WERI-Rb-1 (cell line): ENCODE measurements at regions not wholly inside any gene's neighbourhood (a gene's known extent, or its start where the extent isn't known, plus 50 kb on each side); places are given as distances from the start of the nearest gene placed in this dataset.

Experiments
- DNase-seq: peaks from one replicate; pipeline ENCODE4 v3.0.0-alpha.2; 2020
- H3K27ac ChIP-seq: fragments of 250-450 bp; sonication (Bioruptor Pico); 2 replicates; pipeline ENCODE4 v1.5.1; 2020; ENCODE audit warnings: mild to moderate bottlenecking, moderate library complexity
- H3K27me3 ChIP-seq: fragments of 250-450 bp; sonication (Bioruptor Pico); 2 replicates; pipeline ENCODE4 v1.5.1; 2021; ENCODE audit warnings: mild to moderate bottlenecking, low read depth, moderate library complexity; ENCODE audit not compliant: insufficient read depth, severe bottlenecking
- H3K36me3 ChIP-seq: fragments of 250-450 bp; sonication (Bioruptor Pico); 2 replicates; pipeline ENCODE4 v1.5.1; 2020; ENCODE audit warnings: mild to moderate bottlenecking, moderate library complexity
- H3K4me3 ChIP-seq: 2 replicates; pipeline ENCODE4 v1.5.1; 2011; ENCODE audit warnings: low read depth, mild to moderate bottlenecking, control low read depth, low read length
- H3K9me3 ChIP-seq: fragments of 250-450 bp; sonication (Bioruptor Pico); 2 replicates; pipeline ENCODE4 v1.5.1; 2021; ENCODE audit warnings: mild to moderate bottlenecking, moderate library complexity; ENCODE audit not compliant: severe bottlenecking
- CTCF ChIP-seq: IDR thresholded peaks from 2 replicates; pipeline ENCODE4 v1.5.1; 2011; ENCODE audit warnings: low read depth, mild to moderate bottlenecking, control low read depth, inconsistent platforms, low read length

GRCh38 chr3:24622696-24623225 is 128.1 kb upstream of the THRB start:
- DNase-seq, result no peak
- Histone ChIP-seq H3K9me3 (no peaks in the 10 kb centered on the region), H3K27ac (no peak overlapping the region), H3K36me3 (no peaks in the 10 kb centered on the region), H3K4me3 (no peak overlapping the region), H3K27me3 (no peaks in the 10 kb centered on the region)
- no peak for TF ChIP-seq CTCF

DNA sequence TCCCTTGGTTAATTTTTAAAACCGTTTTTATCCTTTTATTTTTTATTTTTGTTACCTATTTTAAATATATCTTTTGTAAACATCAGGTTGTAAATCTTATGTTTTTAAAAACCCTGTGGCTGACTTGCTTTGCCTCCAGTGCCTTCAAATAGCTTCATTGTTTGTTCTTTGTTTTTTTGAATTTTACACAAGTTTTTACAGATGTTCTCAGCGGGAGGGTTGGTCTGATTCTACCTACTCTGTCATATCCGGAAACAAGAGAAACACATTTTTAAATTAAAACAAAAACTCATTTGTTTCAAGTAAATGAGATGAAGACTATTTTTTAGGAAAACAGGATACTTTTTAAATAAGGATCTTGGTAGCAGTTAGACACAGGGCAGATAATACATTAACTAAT is 129.0 kb upstream of the THRB start:
- Histone ChIP-seq H3K4me3 (no peak overlapping the region), H3K36me3 (no peaks in the 10 kb centered on the region), H3K27me3 (no peaks in the 10 kb centered on the region), H3K9me3 (no peaks in the 10 kb centered on the region), H3K27ac (no peak overlapping the region)
- no peak for DNase-seq
- TF ChIP-seq CTCF, result no peak

GRCh38 chr3:24624938-24625681 is 130.5 kb upstream of the THRB start:
- Histone ChIP-seq H3K9me3 (no peaks in the 10 kb centered on the region), H3K27ac (no peak overlapping the region), H3K27me3 (no peaks in the 10 kb centered on the region), H3K4me3 (no peak overlapping the region), H3K36me3 (no peaks in the 10 kb centered on the region)
- DNase-seq, result no peak
- TF ChIP-seq CTCF, result no peak

GRCh38 chr3:24628523-24629258 is 134.0 kb upstream of the THRB start:
- H3K9me3 ChIP-seq, result no peaks in the 10 kb centered on the region
- no peak overlapping the region for H3K4me3 ChIP-seq
- no peak overlapping the region for H3K27ac ChIP-seq
- DNase-seq, result no peak
- no peaks in the 10 kb centered on the region for H3K27me3 ChIP-seq
- TF ChIP-seq CTCF, result no peak
- H3K36me3 ChIP-seq, result no peaks in the 10 kb centered on the region

DNA sequence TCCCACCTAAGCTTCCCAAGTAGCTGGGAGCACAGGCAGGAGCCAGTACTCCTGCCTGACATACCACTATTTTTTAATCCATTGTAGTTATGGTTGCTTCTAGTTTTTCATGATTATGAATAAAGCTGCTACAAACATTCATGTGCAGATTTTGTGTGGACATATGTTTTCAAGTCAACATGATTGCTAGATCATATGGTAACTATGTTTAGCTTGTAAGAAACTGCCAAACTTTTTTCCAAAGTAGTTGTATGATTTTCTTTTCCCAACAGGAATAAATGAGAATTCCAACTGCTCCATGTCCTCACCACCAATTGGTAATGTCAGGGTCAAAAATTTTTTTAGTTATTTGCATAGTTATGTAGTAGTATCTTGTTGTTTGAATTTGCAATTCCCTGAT is 136.8 kb upstream of the THRB start:
- Histone ChIP-seq H3K27me3 (no peaks in the 10 kb centered on the region), H3K27ac (no peak overlapping the region), H3K36me3 (no peaks in the 10 kb centered on the region), H3K4me3 (no peak overlapping the region), H3K9me3 (no peaks in the 10 kb centered on the region)
- DNase-seq, result no peak
- TF ChIP-seq CTCF, result no peak
